GM18909 (cell line): ENCODE measurements at regions not wholly inside any gene's neighbourhood (a gene's known extent, or its start where the extent isn't known, plus 50 kb on each side); places are given as distances from the start of the nearest gene placed in this dataset.

Experiments used
- ATAC-seq: cut with Tn5 transposase; IDR thresholded peaks from one replicate; pipeline ENCODE4 v1.9.1; 2021; ENCODE audit warnings: mild to moderate bottlenecking; ENCODE audit not compliant: unreplicated experiment, poor library complexity

GRCh38 chr2:241942416-241943208 lies 73.1 kb downstream of the RTP5 start:
- ATAC-seq: no peak

- ATAC-seq: no peak
Measured at GRCh38 chr2:241943209-241943850, 73.8 kb downstream of the RTP5 start.

- ATAC-seq: no peak
Measured at GRCh38 chr2:241943961-241944575, 74.5 kb downstream of the RTP5 start.

- no peak for ATAC-seq
Measured at GRCh38 chr2:241944821-241945220, 75.3 kb downstream of the RTP5 start.

- no peak for ATAC-seq
Measured at GRCh38 chr2:241945311-241945710, 75.8 kb downstream of the RTP5 start.

GRCh38 chr2:241945803-241946202 lies 76.3 kb downstream of the RTP5 start:
- no peak for ATAC-seq

GRCh38 chr2:241946306-241947003 lies 76.9 kb downstream of the RTP5 start:
- no peak for ATAC-seq

- ATAC-seq: no peak
Measured at GRCh38 chr2:241947004-241947350, 77.4 kb downstream of the RTP5 start.

GRCh38 chr2:241947401-241947800 lies 77.9 kb downstream of the RTP5 start:
- ATAC-seq: no peak

- no peak for ATAC-seq
Measured at GRCh38 chr2:241947876-241948275, 78.3 kb downstream of the RTP5 start.

GRCh38 chr2:241948299-241948897 lies 78.9 kb downstream of the RTP5 start:
- no peak for ATAC-seq

GRCh38 chr2:241948901-241949735 lies 79.6 kb downstream of the RTP5 start:
- ATAC-seq: no peak

- ATAC-seq: no peak
Measured at GRCh38 chr2:241949736-241950412, 80.3 kb downstream of the RTP5 start.

GRCh38 chr2:241950413-241951315 lies 81.1 kb downstream of the RTP5 start:
- ATAC-seq: no peak

- no peak for ATAC-seq
Measured at GRCh38 chr2:241951316-241951700, 81.8 kb downstream of the RTP5 start.

- ATAC-seq: no peak
Measured at GRCh38 chr2:241951920-241952319, 82.4 kb downstream of the RTP5 start.

- ATAC-seq: no peak
Measured at GRCh38 chr2:241952816-241953215, 83.3 kb downstream of the RTP5 start.

GRCh38 chr2:241953324-241953928 lies 83.9 kb downstream of the RTP5 start:
- no peak for ATAC-seq
